B cell (primary cell): ENCODE measurements at regions not wholly inside any gene's neighbourhood (a gene's known extent, or its start where the extent isn't known, plus 50 kb on each side); places are given as distances from the start of the nearest gene placed in this dataset.

ENCODE experiments used
- ATAC-seq: fragments of 200-7000 bp; cut with Tn5 transposase; one replicate; pipeline ENCODE4 v1.10.0; 2021; ENCODE audit warnings: low read depth, mild to moderate bottlenecking, moderate number of reproducible peaks, moderate library complexity
- CTCF ChIA-PET: fragments of 350-600 bp; sonication (Branson Sonifier 250); formaldehyde crosslinking; loops from one replicate; lab custom pipeline; 2021; ENCODE audit warnings: antibody characterized with exemption, inconsistent platforms; lab: Charles Lee
- POLR2A ChIA-PET: fragments of 350-600 bp; sonication (Branson Sonifier 250); formaldehyde crosslinking; loops from one replicate; lab custom pipeline; 2021; ENCODE audit warnings: antibody characterized with exemption; lab: Charles Lee
- DNase-seq: peaks from one replicate; pipeline ENCODE4 v3.0.0; 2013
- H2AFZ ChIP-seq: 2 replicates; pipeline ENCODE4 v1.6.1; 2012; ENCODE audit warnings: mild to moderate bottlenecking, low read depth, low read length; ENCODE audit not compliant: insufficient read depth, poor library complexity, severe bottlenecking
- H3K27ac ChIP-seq, 2 donors: 1 replicate in 1 of 2; 2 replicates in 1 of 2; pipeline ENCODE4 v1.5.1; 2012 to 2013; ENCODE audit warnings: low read length in 2 of 2, mild to moderate bottlenecking in 2 of 2, moderate library complexity in 1 of 2
- H3K27me3 ChIP-seq, 4 experiments: fragments of 200-600 bp in 1 of 4; sonication (generic) in 1 of 4; replicated peaks in 1 of 4; 1 replicate in 2 of 4; 2 replicates in 2 of 4; pipeline versions ENCODE4 v1.6.1 to v1.7.0; 2013 to 2016; ENCODE audit warnings: low read length in 3 of 4, mild to moderate bottlenecking in 2 of 4, mixed read lengths in 1 of 4, moderate library complexity in 1 of 4; ENCODE audit not compliant: insufficient read depth in 4 of 4, control insufficient read depth in 3 of 4; ENCODE audit errors: control extremely low read depth in 1 of 4
- H3K36me3 ChIP-seq, 2 experiments: replicated peaks in 1 of 2; 1 replicate in 1 of 2; 2 replicates in 1 of 2; pipeline versions ENCODE4 v1.6.1 to v1.7.1; 2013; ENCODE audit warnings: low read length in 1 of 2; ENCODE audit not compliant: insufficient read depth in 2 of 2, control insufficient read depth in 1 of 2; ENCODE audit errors: control extremely low read depth in 1 of 2, extremely low read depth in 1 of 2
- H3K4me1 ChIP-seq, 2 donors: fragments of 200-600 bp in 1 of 2; sonication (generic) in 1 of 2; 1 replicate in 1 of 2; 2 replicates in 1 of 2; pipeline versions ENCODE4 v1.5.1 to v1.6.1; 2013 to 2017; ENCODE audit warnings: low read length in 2 of 2; ENCODE audit not compliant: control insufficient read depth in 2 of 2, insufficient read depth in 2 of 2
- H3K4me2 ChIP-seq: replicated peaks from 2 replicates; pipeline ENCODE3; 2012; ENCODE audit warnings: mild to moderate bottlenecking, low read depth, low read length; ENCODE audit not compliant: poor library complexity, severe bottlenecking
- H3K4me3 ChIP-seq, 5 experiments: fragments of 200-600 bp in 1 of 5; sonication (generic) in 1 of 5; 1 replicate in 3 of 5; 2 replicates in 2 of 5; pipeline versions ENCODE4 v1.5.1 to v1.7.0; 2011 to 2016; ENCODE audit warnings: low read length in 4 of 5, mild to moderate bottlenecking in 4 of 5, low read depth in 2 of 5, control low read depth in 1 of 5, moderate library complexity in 1 of 5; ENCODE audit not compliant: insufficient read depth in 1 of 5; ENCODE audit errors: control extremely low read depth in 1 of 5, extremely low read depth in 1 of 5
- H3K79me2 ChIP-seq: fragments of 200-600 bp; sonication (generic); one replicate; pipeline ENCODE4 v1.6.0; 2016; ENCODE audit warnings: low read length; ENCODE audit not compliant: control insufficient read depth, insufficient read depth
- H3K9ac ChIP-seq: fragments of 200-600 bp; sonication (generic); 2 replicates; pipeline ENCODE4 v1.6.1; 2017; ENCODE audit warnings: mild to moderate bottlenecking, low read length, moderate library complexity
- H3K9me3 ChIP-seq, 3 donors: one replicate each; pipeline versions ENCODE4 v1.6.1 to v1.7.1; 2013; ENCODE audit warnings: low read length in 2 of 3; ENCODE audit not compliant: control insufficient read depth in 2 of 3, insufficient read depth in 1 of 3; ENCODE audit errors: control extremely low read depth in 1 of 3
- H4K20me1 ChIP-seq: 2 replicates; pipeline ENCODE4 v1.6.0; 2012; ENCODE audit warnings: mild to moderate bottlenecking, low read length; ENCODE audit not compliant: insufficient read depth, control insufficient read depth, poor library complexity, severe bottlenecking
- H3K27ac Mint-ChIP-seq: one replicate; pipeline ENCODE4 v1.8.0; 2021; ENCODE audit warnings: mixed read lengths
- H3K27me3 Mint-ChIP-seq: one replicate; pipeline ENCODE4 v1.8.0; 2021; ENCODE audit warnings: mixed read lengths
- H3K4me1 Mint-ChIP-seq: one replicate; pipeline ENCODE4 v1.8.0; 2021; ENCODE audit warnings: mixed read lengths
- H3K4me3 Mint-ChIP-seq: one replicate; pipeline ENCODE4 v1.8.0; 2021; ENCODE audit warnings: mixed read lengths
- H3K9me3 Mint-ChIP-seq: one replicate; pipeline ENCODE4 v1.8.0; 2022; ENCODE audit warnings: mixed read lengths; ENCODE audit not compliant: insufficient read depth
- EZH2 ChIP-seq: IDR thresholded peaks from 2 replicates; pipeline ENCODE4 v1.6.1; 2012; ENCODE audit warnings: borderline replicate concordance, low read depth, mild to moderate bottlenecking, moderate library complexity, low read length; ENCODE audit not compliant: insufficient read depth, poor library complexity, severe bottlenecking
- WGBS: methylation state at CpG from one replicate; pipeline ENCODE4 v1.1.5; 2013; ENCODE audit warnings: missing lambda C conversion rate; ENCODE audit not compliant: insufficient coverage; 5-methylcytosine and 5-hydroxymethylcytosine counted together
- intact Hi-C: fragments of 100-400 bp; cut with micrococcal nuclease; formaldehyde crosslinking; loops from one replicate; pipeline ENCODE4 v1.10.0; 2022
- TF ChIP-seq, protein P1 (sequence below): fragments of 200-600 bp; IDR thresholded peaks from one replicate; pipeline ENCODE4 v1.8.0; 2022; ENCODE audit warnings: antibody characterized with exemption, mild to moderate bottlenecking

DNA sequence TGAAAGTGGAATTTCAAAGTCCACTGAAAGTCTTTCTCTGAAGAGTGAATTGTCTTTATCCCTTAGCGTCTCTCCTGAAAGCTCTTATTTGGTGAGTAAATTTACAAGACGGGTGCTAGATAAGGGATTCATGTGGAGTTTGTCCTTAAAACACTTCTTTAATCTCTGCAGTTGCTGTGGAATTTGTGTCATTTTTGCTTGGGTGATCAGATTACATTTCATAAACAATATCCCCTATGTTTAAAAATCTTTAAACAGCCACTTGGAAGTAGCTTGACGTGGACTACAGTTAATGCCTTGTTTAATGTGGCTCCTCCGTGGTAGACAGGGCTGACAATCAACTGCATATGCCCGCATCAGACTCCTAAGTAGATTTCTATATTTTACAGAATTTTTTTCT, 175.4 kb upstream of the ZNF217 start:
- Histone ChIP-seq H3K27me3 (no peaks in the 10 kb centered on the region), H3K4me1 (peaks cover 7 to 8% of the 10 kb centered on the region in 2 donors), H3K9me3 (no peaks in the 10 kb centered on the region), H3K4me2 (no peak overlapping the region), H3K36me3 (no peaks in the 10 kb centered on the region), H2AFZ (no peak overlapping the region), H4K20me1 (no peaks in the 10 kb centered on the region), H3K4me3 (no peak overlapping the region), H3K79me2 (no peaks in the 10 kb centered on the region), H3K27ac (no peak overlapping the region), H3K9ac (no peak overlapping the region)
- Mint-ChIP-seq H3K4me1 (peaks cover 8% of the 10 kb centered on the region), H3K9me3 (no peaks in the 10 kb centered on the region), H3K4me3 (no peak overlapping the region), H3K27ac (no peak overlapping the region), H3K27me3 (no peaks in the 10 kb centered on the region)
- CTCF ChIA-PET: interaction anchor here (0.9 kb wide), 1 partner anchor 92 kb away, joined by 3 read pairs; no protein-coding TSS in a partner anchor
- intact Hi-C loops: no loop called here
- TF ChIP-seq, protein P1, sequence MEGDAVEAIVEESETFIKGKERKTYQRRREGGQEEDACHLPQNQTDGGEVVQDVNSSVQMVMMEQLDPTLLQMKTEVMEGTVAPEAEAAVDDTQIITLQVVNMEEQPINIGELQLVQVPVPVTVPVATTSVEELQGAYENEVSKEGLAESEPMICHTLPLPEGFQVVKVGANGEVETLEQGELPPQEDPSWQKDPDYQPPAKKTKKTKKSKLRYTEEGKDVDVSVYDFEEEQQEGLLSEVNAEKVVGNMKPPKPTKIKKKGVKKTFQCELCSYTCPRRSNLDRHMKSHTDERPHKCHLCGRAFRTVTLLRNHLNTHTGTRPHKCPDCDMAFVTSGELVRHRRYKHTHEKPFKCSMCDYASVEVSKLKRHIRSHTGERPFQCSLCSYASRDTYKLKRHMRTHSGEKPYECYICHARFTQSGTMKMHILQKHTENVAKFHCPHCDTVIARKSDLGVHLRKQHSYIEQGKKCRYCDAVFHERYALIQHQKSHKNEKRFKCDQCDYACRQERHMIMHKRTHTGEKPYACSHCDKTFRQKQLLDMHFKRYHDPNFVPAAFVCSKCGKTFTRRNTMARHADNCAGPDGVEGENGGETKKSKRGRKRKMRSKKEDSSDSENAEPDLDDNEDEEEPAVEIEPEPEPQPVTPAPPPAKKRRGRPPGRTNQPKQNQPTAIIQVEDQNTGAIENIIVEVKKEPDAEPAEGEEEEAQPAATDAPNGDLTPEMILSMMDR: no peak
- no peak for TF ChIP-seq EZH2
- no peak for DNase-seq
- no CpG with 5 or more reads among the region's 5 CpGs for WGBS
- POLR2A ChIA-PET: interaction anchor here (0.5 kb wide), 1 partner anchor 92 kb away, joined by 9 read pairs; no protein-coding TSS in a partner anchor
- no peak for ATAC-seq

DNA sequence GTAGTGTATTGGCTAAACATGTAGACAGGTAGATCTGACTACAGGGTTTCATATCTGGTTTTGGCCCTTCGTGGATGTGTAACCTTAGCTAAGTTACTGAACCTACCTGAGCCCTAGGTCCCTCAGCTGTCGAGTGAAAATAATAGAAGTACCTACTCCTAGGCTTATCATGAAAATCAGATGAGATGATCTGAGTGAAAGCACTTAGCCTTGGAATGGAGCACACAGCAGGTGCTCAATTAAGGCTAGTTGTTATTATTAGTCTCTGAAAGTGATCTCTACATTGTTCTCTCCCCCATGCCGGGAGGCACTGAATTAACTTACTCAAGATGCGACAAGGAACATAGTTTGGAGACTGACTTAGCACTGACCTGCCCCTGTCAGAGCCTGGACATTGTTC, 174.7 kb upstream of the ZNF217 start:
- Histone ChIP-seq H3K4me1 (peaks cover 7 to 8% of the 10 kb centered on the region in 2 donors), H3K4me2 (no peak overlapping the region), H3K36me3 (no peaks in the 10 kb centered on the region), H3K4me3 (no peak overlapping the region), H2AFZ (no peak overlapping the region), H3K79me2 (no peaks in the 10 kb centered on the region), H3K27ac (no peak overlapping the region), H4K20me1 (no peaks in the 10 kb centered on the region), H3K9me3 (no peaks in the 10 kb centered on the region), H3K9ac (no peak overlapping the region), H3K27me3 (no peaks in the 10 kb centered on the region)
- Mint-ChIP-seq H3K4me3 (no peak overlapping the region), H3K27ac (no peak overlapping the region), H3K4me1 (peaks cover 8% of the 10 kb centered on the region), H3K9me3 (no peaks in the 10 kb centered on the region), H3K27me3 (no peaks in the 10 kb centered on the region)
- no peak for TF ChIP-seq EZH2
- TF ChIP-seq, protein P1: no peak
- intact Hi-C loops: no loop called here
- ChIA-PET CTCF (interaction anchor here (0.9 kb wide), 1 partner anchor 93 kb away, joined by 3 read pairs; no protein-coding TSS in a partner anchor), POLR2A (interaction anchor here (0.5 kb wide), 1 partner anchor 91 kb away, joined by 9 read pairs; no protein-coding TSS in a partner anchor)
- DNase-seq (no peak), ATAC-seq (no peak)
- 60% methylated on average over 1 of the region's 4 CpGs for WGBS
